Right atrium auricular region (tissue), 2 donors: ENCODE measurements at regions not wholly inside any gene's neighbourhood (a gene's known extent, or its start where the extent isn't known, plus 50 kb on each side); places are given as distances from the start of the nearest gene placed in this dataset.
"Not testable (repeated sequence)": the region's sequence is repeated elsewhere in the genome, so short reads cannot be mapped to it uniquely, and the experiment has no call there.

Experiments used
- DNase-seq: peaks from one replicate; pipeline ENCODE4 v3.0.0-alpha.2; 2019; ENCODE audit warnings: low spot score
- H3K27ac ChIP-seq, 2 donors: fragments of 200-600 bp; sonication (generic); 1 replicate in 1 of 2; 2 replicates in 1 of 2; pipeline ENCODE4 v1.5.1; 2016 to 2019
- H3K27me3 ChIP-seq, 2 donors: fragments of 200-600 bp; sonication (generic); one replicate each; pipeline versions ENCODE4 v1.5.1 to v1.6.0; 2017 to 2019
- H3K36me3 ChIP-seq: fragments of 200-600 bp; sonication (generic); one replicate; pipeline ENCODE4 v1.5.1; 2016
- H3K4me1 ChIP-seq, 2 donors: fragments of 200-600 bp; sonication (generic); one replicate each; pipeline versions ENCODE4 v1.5.1 to v1.6.0; 2017 to 2019
- H3K4me3 ChIP-seq, 2 donors: fragments of 200-600 bp; sonication (generic); 1 replicate in 1 of 2; 2 replicates in 1 of 2; pipeline ENCODE4 v1.5.1; 2017 to 2019; ENCODE audit warnings: mild to moderate bottlenecking in 1 of 2, moderate library complexity in 1 of 2
- H3K9me3 ChIP-seq, 2 donors: fragments of 200-600 bp; sonication (generic); one replicate each; pipeline ENCODE4 v1.5.1; 2019
- microRNA-seq, 2 donors: library from miRNA; unstranded; fragments of <30 nt; microRNA quantifications; one replicate each; pipeline ENCODE4, GENCODE V29; 2016 to 2017; ENCODE audit warnings: borderline number of aligned reads in 2 of 2, borderline replicate concordance in 1 of 2

DNA sequence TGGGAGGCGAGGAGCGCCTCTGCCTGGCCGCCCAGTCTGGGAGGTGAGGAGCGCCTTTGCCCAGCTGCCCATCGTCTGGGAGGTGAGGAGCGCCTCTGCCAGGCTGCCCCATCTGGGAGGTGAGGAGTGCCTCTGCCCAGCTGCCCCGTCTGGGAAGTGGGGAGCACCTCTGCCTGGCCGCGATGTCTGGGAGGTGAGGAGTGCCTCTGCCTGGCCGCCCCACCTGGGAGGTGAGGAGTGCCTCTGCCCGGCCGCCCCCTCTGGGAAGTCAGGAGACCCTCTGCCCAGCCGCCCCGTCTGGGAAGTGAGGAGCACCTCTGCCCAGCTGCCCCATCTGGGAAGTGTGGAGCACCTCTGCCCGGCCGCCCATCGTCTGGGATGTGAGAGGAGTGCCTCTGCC lies 229.0 kb upstream of the POTED start:
- not testable (repeated sequence) for H3K27me3 ChIP-seq, H3K9me3 ChIP-seq, H3K4me3 ChIP-seq, DNase-seq, H3K4me1 ChIP-seq, H3K27ac ChIP-seq, H3K36me3 ChIP-seq

GRCh38 chr21:13384143-13384542 lies 225.4 kb upstream of the POTED start:
- H3K4me1 ChIP-seq, DNase-seq, H3K9me3 ChIP-seq, H3K27me3 ChIP-seq, H3K4me3 ChIP-seq, H3K36me3 ChIP-seq, H3K27ac ChIP-seq: not testable (repeated sequence)

DNA sequence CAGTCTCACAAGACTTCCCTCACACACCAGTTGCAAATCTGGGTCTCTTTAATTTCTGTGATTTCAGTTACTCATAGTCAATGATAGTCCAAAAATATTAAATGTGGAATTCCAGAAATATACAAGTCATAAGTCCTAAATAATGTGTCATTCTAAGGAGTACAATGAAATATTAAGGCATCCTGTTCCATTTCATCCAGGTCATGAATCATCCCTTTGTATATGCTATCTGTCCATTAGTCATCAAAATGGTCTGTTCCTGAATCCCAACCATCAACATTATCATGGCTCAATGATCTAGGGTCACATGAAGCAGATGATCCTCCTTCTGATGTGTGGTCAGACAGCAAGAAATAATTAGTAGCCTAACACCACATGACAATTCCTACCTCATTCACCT lies 200.4 kb upstream of the POTED start:
- not testable (repeated sequence) for H3K27ac ChIP-seq, H3K9me3 ChIP-seq, H3K27me3 ChIP-seq, H3K36me3 ChIP-seq, H3K4me3 ChIP-seq, H3K4me1 ChIP-seq, DNase-seq

DNA sequence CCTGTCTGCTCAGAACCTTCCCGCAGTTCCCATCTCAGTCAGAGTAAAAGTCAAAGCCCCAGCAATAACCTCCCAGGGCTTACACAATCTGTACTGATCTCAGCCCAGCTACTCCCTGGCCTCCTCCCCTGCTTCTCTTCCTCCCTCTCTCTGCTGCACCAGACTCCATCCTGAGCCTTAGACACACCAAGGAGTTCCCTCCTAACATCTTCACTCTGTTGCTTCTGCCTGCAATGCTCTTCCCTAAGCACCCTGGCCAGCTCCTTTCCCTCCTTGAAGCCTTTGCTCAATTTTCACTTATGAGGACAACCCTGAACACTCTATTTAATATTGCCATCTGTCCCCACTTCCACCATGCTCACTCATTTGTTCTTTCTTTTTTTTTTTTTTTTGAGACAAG lies 173.7 kb upstream of the POTED start:
- DNase-seq, H3K27ac ChIP-seq, H3K36me3 ChIP-seq, H3K27me3 ChIP-seq, H3K4me3 ChIP-seq, H3K4me1 ChIP-seq, H3K9me3 ChIP-seq: not testable (repeated sequence)

DNA sequence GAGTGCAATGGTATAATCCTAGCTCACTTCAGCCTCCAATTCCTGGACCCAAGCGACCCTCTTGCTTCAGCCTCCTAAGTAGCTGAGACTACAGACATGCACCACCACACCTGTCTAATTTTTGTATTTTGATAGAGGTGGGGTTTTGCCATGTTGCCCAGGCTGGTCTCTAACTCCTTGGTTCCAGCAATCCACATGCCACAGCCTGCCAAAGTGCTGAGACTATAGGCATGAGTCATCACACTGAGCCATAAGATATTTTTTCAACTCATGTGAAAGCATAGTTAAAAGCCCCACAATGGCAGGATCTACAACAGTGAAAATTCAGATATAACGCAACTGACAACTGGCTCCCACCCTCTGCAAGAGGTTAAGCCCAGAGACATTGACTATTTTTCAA lies 161.8 kb upstream of the POTED start:
- not testable (repeated sequence) for DNase-seq, H3K4me1 ChIP-seq, H3K27me3 ChIP-seq, H3K36me3 ChIP-seq, H3K27ac ChIP-seq, H3K9me3 ChIP-seq, H3K4me3 ChIP-seq

DNA sequence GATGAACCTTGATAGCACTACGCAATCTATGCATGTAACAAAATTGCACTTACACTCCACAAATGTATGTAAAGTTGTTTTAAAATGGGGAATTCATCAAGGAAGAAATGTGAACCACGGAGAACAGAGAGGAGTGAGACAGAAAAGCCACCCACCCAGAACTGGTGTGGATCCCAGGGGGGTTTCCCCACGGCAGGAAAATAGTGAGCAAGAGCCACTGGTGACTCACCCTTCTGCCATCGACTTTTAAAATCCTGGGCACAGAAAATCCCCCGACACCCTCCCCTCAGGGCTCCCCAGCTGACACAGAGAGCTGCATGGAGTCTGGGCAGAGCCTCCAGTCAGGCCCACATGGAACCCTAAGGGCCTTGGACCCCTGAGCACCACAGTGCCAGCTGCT lies 146.0 kb upstream of the POTED start:
- not testable (repeated sequence) for H3K27me3 ChIP-seq, H3K4me3 ChIP-seq

More for the DNA sequence above, 146.0 kb upstream of the POTED start:
- H3K4me1 ChIP-seq, H3K36me3 ChIP-seq, DNase-seq, H3K27ac ChIP-seq, H3K9me3 ChIP-seq: not testable (repeated sequence)

Small RNA genes lying in the stretch of these regions (microRNA-seq; reads per million reads assigned to microRNA genes)
- gene MIR3156-3 = 0 reads per million in 2 donors
